ENCODE measurements at regions not wholly inside any gene's neighbourhood (a gene's known extent, or its start where the extent isn't known, plus 50 kb on each side); places are given as distances from the start of the nearest gene placed in this dataset.

- Histone ChIP-seq H3K27ac (ENCODE audit: insufficient read depth, low read depth, low read length) (no peak overlapping the region), H3K79me2 (ENCODE audit: control insufficient read depth, insufficient read depth, low read length) (no peaks in the 10 kb centered on the region), H2AFZ (ENCODE audit: low read depth, low read length) (no peak overlapping the region), H3K4me1 (ENCODE audit: control insufficient read depth, extremely low read depth, insufficient read depth, low read length) (no peaks in the 10 kb centered on the region), H3K27me3 (ENCODE audit: control insufficient read depth in 2 of 2, insufficient read depth in 2 of 2, low read length in 2 of 2) (no peaks in the 10 kb centered on the region), H3K4me2 (ENCODE audit: insufficient read depth, low read length) (no peak overlapping the region), H3K4me3 (replicated peaks in 1 of 3; ENCODE audit: insufficient read depth in 1 of 3, low read depth in 1 of 3, low read length in 3 of 3) (no peak overlapping the region), H3K36me3 (ENCODE audit: control insufficient read depth in 2 of 2, extremely low read depth in 1 of 2, insufficient read depth in 2 of 2, low read length in 2 of 2) (no peaks in the 10 kb centered on the region), H3K9me1 (replicated peaks; ENCODE audit: control insufficient read depth, extremely low read depth, insufficient read depth, low read length) (no peaks in the 10 kb centered on the region), H3K9me3 (replicated peaks; ENCODE audit: control insufficient read depth, insufficient read depth, low read length) (no peaks in the 10 kb centered on the region), H3K9ac (replicated peaks; ENCODE audit: extremely low read depth, insufficient read depth, low read length) (no peak overlapping the region), H4K20me1 (replicated peaks; ENCODE audit: control insufficient read depth, extremely low read depth, insufficient read depth, low read length) (no peaks in the 10 kb centered on the region)
- intact Hi-C loops (cut with micrococcal nuclease): no loop called here
- POLR2A ChIA-PET: no interaction called here
- CTCF ChIA-PET: no interaction called here
- dilution Hi-C loops (cut with MboI; ENCODE audit: extremely low pct_ligation_motif_present, low sequenced_read_pairs): no loop called here
- FAIRE-seq (no peak), DNase-seq (ENCODE audit: low read depth, low spot score) (no peak)
- TF ChIP-seq GATA2 (IDR thresholded peaks at IDR 0.05; ENCODE audit: insufficient read depth, insufficient read length, low read depth, low read length): no peak
- TF ChIP-seq FOS (IDR thresholded peaks at IDR 0.05; ENCODE audit: borderline replicate concordance, insufficient read depth, low read length): no peak
- no peak for TF ChIP-seq CTCF (IDR thresholded peaks at IDR 0.05; ENCODE audit: extremely low read depth in 1 of 2, insufficient read depth in 1 of 2, low read depth in 1 of 2, low read length in 2 of 2)
- no peak for TF ChIP-seq JUN (IDR thresholded peaks at IDR 0.05; ENCODE audit: borderline replicate concordance, insufficient read depth, insufficient read length, low read depth)
- TF ChIP-seq MYC (IDR thresholded peaks at IDR 0.05; ENCODE audit: low read depth, low read length): no peak
- no peak for TF ChIP-seq EZH2 (IDR thresholded peaks at IDR 0.05; ENCODE audit: borderline replicate concordance, low read depth, low read length, severe bottlenecking)
- no peak for TF ChIP-seq POLR2A (IDR thresholded peaks at IDR 0.05; ENCODE audit: low read depth, low read length)
- no peak for TF ChIP-seq MAX (IDR thresholded peaks at IDR 0.05; ENCODE audit: insufficient read depth, insufficient read length)
- TF ChIP-seq POLR2AphosphoS5 (IDR thresholded peaks at IDR 0.05; ENCODE audit: insufficient read depth, low read depth, low read length): no peak
- no TSS peak for BruUV-seq (replicated peaks)
These were observed 69.2 kb upstream of the DCP1A start for GRCh38 chr3:53416530-53416929.

All from endothelial cell of umbilical vein (primary cell).